MM.1S (cell line): ENCODE measurements at regions not wholly inside any gene's neighbourhood (a gene's known extent, or its start where the extent isn't known, plus 50 kb on each side); places are given as distances from the start of the nearest gene placed in this dataset.
"Not testable (repeated sequence)": the region's sequence is repeated elsewhere in the genome, so short reads cannot be mapped to it uniquely, and the experiment has no call there.

ENCODE experiments used
- DNase-seq: peaks from one replicate; pipeline ENCODE4 v3.0.0-alpha.2; 2015
- H2AFZ ChIP-seq: fragments of 300-600 bp; sonication (generic); 2 replicates; pipeline ENCODE4 v1.6.0; 2016; ENCODE audit warnings: antibody characterized with exemption, low read length
- H3F3A ChIP-seq: fragments of 300-600 bp; sonication (generic); 2 replicates; pipeline ENCODE4 v1.6.1; 2016; ENCODE audit warnings: mild to moderate bottlenecking, antibody characterized with exemption, low read length, moderate library complexity, mixed read lengths; ENCODE audit not compliant: insufficient read depth
- H3K27ac ChIP-seq: fragments of 300-600 bp; sonication (generic); 2 replicates; pipeline ENCODE4 v1.5.1; 2016; ENCODE audit warnings: mild to moderate bottlenecking, low read length
- H3K27me3 ChIP-seq: fragments of 300-600 bp; sonication (generic); replicated peaks from 2 replicates; pipeline ENCODE4 v1.6.0; 2016; ENCODE audit warnings: low read length; ENCODE audit not compliant: insufficient read depth
- H3K36me3 ChIP-seq: fragments of 300-600 bp; sonication (generic); replicated peaks from 2 replicates; pipeline ENCODE4 v1.6.1; 2016; ENCODE audit warnings: mild to moderate bottlenecking, low read length, mixed read lengths; ENCODE audit not compliant: insufficient read depth
- H3K4me1 ChIP-seq: fragments of 300-600 bp; sonication (generic); 2 replicates; pipeline ENCODE4 v1.6.1; 2016; ENCODE audit warnings: low read length, mixed read lengths
- H3K4me2 ChIP-seq: fragments of 300-600 bp; sonication (generic); 2 replicates; pipeline ENCODE4 v1.6.0; 2016; ENCODE audit warnings: low read depth, low read length
- H3K4me3 ChIP-seq: fragments of 300-600 bp; sonication (generic); 2 replicates; pipeline ENCODE4 v1.5.1; 2016; ENCODE audit warnings: low read length, mixed read lengths
- H3K79me2 ChIP-seq: fragments of 300-600 bp; sonication (generic); 2 replicates; pipeline ENCODE4 v1.6.1; 2016; ENCODE audit warnings: mixed run types, low read length, mixed read lengths
- H3K9ac ChIP-seq: fragments of 300-600 bp; sonication (generic); 2 replicates; pipeline ENCODE4 v1.6.1; 2016; ENCODE audit warnings: low read length, mixed read lengths
- H3K9me2 ChIP-seq: fragments of 300-600 bp; sonication (generic); replicated peaks from 2 replicates; pipeline ENCODE4 v1.6.1; 2016; ENCODE audit warnings: mild to moderate bottlenecking, low read length, mixed read lengths; ENCODE audit not compliant: insufficient read depth
- H3K9me3 ChIP-seq: fragments of 300-600 bp; sonication (generic); replicated peaks from 2 replicates; pipeline ENCODE4 v1.6.1; 2016; ENCODE audit warnings: mild to moderate bottlenecking, low read length, mixed read lengths; ENCODE audit not compliant: insufficient read depth
- H4K20me1 ChIP-seq: fragments of 300-600 bp; sonication (generic); 2 replicates; pipeline ENCODE4 v1.6.1; 2016; ENCODE audit warnings: mild to moderate bottlenecking, low read length, moderate library complexity, mixed read lengths; ENCODE audit not compliant: insufficient read depth
- CTCF ChIP-seq: fragments of 300-600 bp; sonication (generic); IDR thresholded peaks from 2 replicates; pipeline ENCODE4 v1.5.1; 2016; ENCODE audit warnings: antibody characterized with exemption, low read length, mixed read lengths
- EZH2 ChIP-seq: fragments of 300-600 bp; sonication (generic); optimal IDR thresholded peaks from 2 replicates; pipeline ENCODE3; 2017; ENCODE audit warnings: low read depth, mild to moderate bottlenecking, antibody characterized with exemption, low read length, mixed read lengths
- EZH2phosphoT487 ChIP-seq: fragments of 300-600 bp; sonication (generic); IDR thresholded peaks from 2 replicates; pipeline ENCODE4 v1.6.1; 2018; ENCODE audit warnings: antibody characterized with exemption, low read length

- Histone ChIP-seq H3K4me1 (no peaks in the 10 kb centered on the region), H4K20me1 (no peaks in the 10 kb centered on the region), H3F3A (no peaks in the 10 kb centered on the region), H3K36me3 (no peaks in the 10 kb centered on the region), H3K9me3 (no peaks in the 10 kb centered on the region), H3K27ac (no peak overlapping the region), H3K9ac (no peak overlapping the region), H3K4me3 (no peak overlapping the region), H3K4me2 (no peak overlapping the region), H3K79me2 (no peaks in the 10 kb centered on the region), H3K27me3 (no peaks in the 10 kb centered on the region), H3K9me2 (no peaks in the 10 kb centered on the region), H2AFZ (no peak overlapping the region)
- TF ChIP-seq CTCF: no peak
- TF ChIP-seq EZH2phosphoT487: no peak
- TF ChIP-seq EZH2: no peak
- DNase-seq: no peak
Observed at GRCh38 chr14:71250791-71251190, 343.5 kb downstream of the PCNX1 start.

GRCh38 chr14:71254091-71254719 lies 346.9 kb downstream of the PCNX1 start:
- H3K4me2 ChIP-seq, H3K27ac ChIP-seq, H3K36me3 ChIP-seq, H4K20me1 ChIP-seq, H3F3A ChIP-seq, H3K4me1 ChIP-seq, H3K9ac ChIP-seq, H3K9me3 ChIP-seq, H3K9me2 ChIP-seq, H3K4me3 ChIP-seq, H2AFZ ChIP-seq, H3K27me3 ChIP-seq, H3K79me2 ChIP-seq, DNase-seq: not testable (repeated sequence)

- H4K20me1 ChIP-seq: no peaks in the 10 kb centered on the region
- no peak overlapping the region for H2AFZ ChIP-seq
- H3K79me2 ChIP-seq: no peaks in the 10 kb centered on the region
- H3K4me3 ChIP-seq: no peak overlapping the region
- H3K9me2 ChIP-seq: no peaks in the 10 kb centered on the region
- H3F3A ChIP-seq: no peaks in the 10 kb centered on the region
- no peaks in the 10 kb centered on the region for H3K36me3 ChIP-seq
- no peak overlapping the region for H3K4me2 ChIP-seq
- TF ChIP-seq EZH2: no peak
- TF ChIP-seq EZH2phosphoT487: no peak
- no peak for TF ChIP-seq CTCF
- H3K27ac ChIP-seq: no peak overlapping the region
- no peak for DNase-seq
- no peaks in the 10 kb centered on the region for H3K27me3 ChIP-seq
- H3K9ac ChIP-seq: no peak overlapping the region
- H3K9me3 ChIP-seq: no peaks in the 10 kb centered on the region
- no peaks in the 10 kb centered on the region for H3K4me1 ChIP-seq
Observed at GRCh38 chr14:71261206-71261605, 353.9 kb downstream of the PCNX1 start.

GRCh38 chr14:71262441-71262840 lies 355.2 kb downstream of the PCNX1 start:
- no peaks in the 10 kb centered on the region for H3K36me3 ChIP-seq
- no peaks in the 10 kb centered on the region for H3F3A ChIP-seq
- H3K27ac ChIP-seq: no peak overlapping the region
- H3K9me3 ChIP-seq: no peaks in the 10 kb centered on the region
- no peak overlapping the region for H2AFZ ChIP-seq
- no peak overlapping the region for H3K4me2 ChIP-seq
- no peak overlapping the region for H3K9ac ChIP-seq
- H3K4me3 ChIP-seq: no peak overlapping the region
- TF ChIP-seq EZH2phosphoT487: no peak
- no peak for DNase-seq
- peaks cover 6% of the 10 kb centered on the region for H3K4me1 ChIP-seq
- no peaks in the 10 kb centered on the region for H3K27me3 ChIP-seq
- no peaks in the 10 kb centered on the region for H4K20me1 ChIP-seq
- H3K9me2 ChIP-seq: no peaks in the 10 kb centered on the region
- H3K79me2 ChIP-seq: no peaks in the 10 kb centered on the region
